ENCODE measurements at regions not wholly inside any gene's neighbourhood (a gene's known extent, or its start where the extent isn't known, plus 50 kb on each side); places are given as distances from the start of the nearest gene placed in this dataset.

DNA sequence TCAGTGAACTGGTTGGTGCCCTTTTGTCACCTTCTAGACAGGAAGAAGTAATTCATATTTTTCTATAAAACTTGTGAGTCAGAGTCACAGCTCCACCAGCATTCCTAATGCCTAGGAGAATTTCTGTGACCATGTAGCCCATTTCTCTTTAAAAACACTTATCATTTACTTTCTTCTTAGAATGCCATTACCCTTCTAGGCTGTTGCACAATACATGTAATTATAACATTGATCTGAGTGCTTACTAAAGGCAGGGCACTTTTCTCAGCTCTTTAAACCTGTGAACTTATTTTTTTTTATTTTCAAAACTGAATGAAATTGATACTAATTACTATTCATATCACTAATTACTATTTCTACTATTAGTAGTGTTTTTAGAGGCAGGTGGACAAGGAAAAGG is 373.7 kb downstream of the TLE4 start:
- no peak overlapping the region for H3K9ac ChIP-seq (ENCODE audit: low read depth, low read length, poor library complexity, severe bottlenecking)
- no peaks in the 10 kb centered on the region for H3K27me3 ChIP-seq (ENCODE audit: insufficient read depth, low read length, poor library complexity, severe bottlenecking)
- H3K9me3 ChIP-seq (ENCODE audit: insufficient read depth, low read depth, low read length): no peaks in the 10 kb centered on the region
- TF ChIP-seq, protein P1, sequence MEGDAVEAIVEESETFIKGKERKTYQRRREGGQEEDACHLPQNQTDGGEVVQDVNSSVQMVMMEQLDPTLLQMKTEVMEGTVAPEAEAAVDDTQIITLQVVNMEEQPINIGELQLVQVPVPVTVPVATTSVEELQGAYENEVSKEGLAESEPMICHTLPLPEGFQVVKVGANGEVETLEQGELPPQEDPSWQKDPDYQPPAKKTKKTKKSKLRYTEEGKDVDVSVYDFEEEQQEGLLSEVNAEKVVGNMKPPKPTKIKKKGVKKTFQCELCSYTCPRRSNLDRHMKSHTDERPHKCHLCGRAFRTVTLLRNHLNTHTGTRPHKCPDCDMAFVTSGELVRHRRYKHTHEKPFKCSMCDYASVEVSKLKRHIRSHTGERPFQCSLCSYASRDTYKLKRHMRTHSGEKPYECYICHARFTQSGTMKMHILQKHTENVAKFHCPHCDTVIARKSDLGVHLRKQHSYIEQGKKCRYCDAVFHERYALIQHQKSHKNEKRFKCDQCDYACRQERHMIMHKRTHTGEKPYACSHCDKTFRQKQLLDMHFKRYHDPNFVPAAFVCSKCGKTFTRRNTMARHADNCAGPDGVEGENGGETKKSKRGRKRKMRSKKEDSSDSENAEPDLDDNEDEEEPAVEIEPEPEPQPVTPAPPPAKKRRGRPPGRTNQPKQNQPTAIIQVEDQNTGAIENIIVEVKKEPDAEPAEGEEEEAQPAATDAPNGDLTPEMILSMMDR (conservative IDR thresholded peaks at IDR 0.05; ENCODE audit: low read length): no peak
- no peak for TF ChIP-seq EZH2phosphoT487 (IDR thresholded peaks at IDR 0.05; ENCODE audit: borderline replicate concordance)
- no peaks in the 10 kb centered on the region for H4K20me1 ChIP-seq (ENCODE audit: insufficient read depth, low read length, poor library complexity, severe bottlenecking)
- no peaks in the 10 kb centered on the region for H3K79me2 ChIP-seq (ENCODE audit: insufficient read depth, low read length)
- H3K4me1 ChIP-seq (ENCODE audit: insufficient read depth, low read length, poor library complexity, severe bottlenecking): peaks cover 17% of the 10 kb centered on the region
- no peaks in the 10 kb centered on the region for H3K9me2 ChIP-seq (replicated peaks; ENCODE audit: low read depth, low read length)
- no peaks in the 10 kb centered on the region for H3F3A ChIP-seq (ENCODE audit: low read depth)
- H3K4me2 ChIP-seq (ENCODE audit: low read depth, low read length, poor library complexity, severe bottlenecking): no peak overlapping the region
- no peak overlapping the region for H3K4me3 ChIP-seq (ENCODE audit: low read length, poor library complexity, severe bottlenecking)
- H2AFZ ChIP-seq (ENCODE audit: low read length): no peak overlapping the region
- no peaks in the 10 kb centered on the region for H3K36me3 ChIP-seq (ENCODE audit: insufficient read depth, low read length)

DNA sequence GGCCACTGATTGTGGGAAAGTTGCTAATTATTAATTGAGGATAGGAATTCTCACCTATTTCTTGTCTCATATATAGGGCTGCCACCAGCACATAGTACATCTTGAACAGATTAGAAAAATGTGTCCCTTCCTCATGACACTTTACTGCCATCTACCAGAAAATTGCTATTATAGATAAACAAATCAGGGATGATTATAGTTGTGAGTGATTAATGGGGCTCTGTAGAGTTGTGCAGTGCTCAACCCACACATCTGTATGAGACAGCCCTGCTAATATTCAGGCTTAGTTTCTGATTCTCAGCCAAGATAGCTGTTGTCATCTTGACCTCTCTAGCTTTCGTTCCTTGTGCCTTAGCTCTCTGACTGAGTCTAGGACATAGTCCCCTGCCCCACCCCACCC is 373.3 kb downstream of the TLE4 start:
- H3K4me3 ChIP-seq (ENCODE audit: low read length, poor library complexity, severe bottlenecking): no peak overlapping the region
- no peaks in the 10 kb centered on the region for H3K79me2 ChIP-seq (ENCODE audit: insufficient read depth, low read length)
- no peak overlapping the region for H3K9ac ChIP-seq (ENCODE audit: low read depth, low read length, poor library complexity, severe bottlenecking)
- TF ChIP-seq EZH2phosphoT487 (IDR thresholded peaks at IDR 0.05; ENCODE audit: borderline replicate concordance): no peak
- TF ChIP-seq, protein P1 (conservative IDR thresholded peaks at IDR 0.05; ENCODE audit: low read length): peak; percentile 50
- no peak overlapping the region for H2AFZ ChIP-seq (ENCODE audit: low read length)
- no peaks in the 10 kb centered on the region for H3K9me2 ChIP-seq (replicated peaks; ENCODE audit: low read depth, low read length)
- H3F3A ChIP-seq (ENCODE audit: low read depth): no peaks in the 10 kb centered on the region
- no peaks in the 10 kb centered on the region for H3K36me3 ChIP-seq (ENCODE audit: insufficient read depth, low read length)
- no peaks in the 10 kb centered on the region for H4K20me1 ChIP-seq (ENCODE audit: insufficient read depth, low read length, poor library complexity, severe bottlenecking)
- H3K4me1 ChIP-seq (ENCODE audit: insufficient read depth, low read length, poor library complexity, severe bottlenecking): peaks cover 20% of the 10 kb centered on the region
- H3K4me2 ChIP-seq (ENCODE audit: low read depth, low read length, poor library complexity, severe bottlenecking): no peak overlapping the region
- no peaks in the 10 kb centered on the region for H3K27me3 ChIP-seq (ENCODE audit: insufficient read depth, low read length, poor library complexity, severe bottlenecking)
- H3K9me3 ChIP-seq (ENCODE audit: insufficient read depth, low read depth, low read length): no peaks in the 10 kb centered on the region

DNA sequence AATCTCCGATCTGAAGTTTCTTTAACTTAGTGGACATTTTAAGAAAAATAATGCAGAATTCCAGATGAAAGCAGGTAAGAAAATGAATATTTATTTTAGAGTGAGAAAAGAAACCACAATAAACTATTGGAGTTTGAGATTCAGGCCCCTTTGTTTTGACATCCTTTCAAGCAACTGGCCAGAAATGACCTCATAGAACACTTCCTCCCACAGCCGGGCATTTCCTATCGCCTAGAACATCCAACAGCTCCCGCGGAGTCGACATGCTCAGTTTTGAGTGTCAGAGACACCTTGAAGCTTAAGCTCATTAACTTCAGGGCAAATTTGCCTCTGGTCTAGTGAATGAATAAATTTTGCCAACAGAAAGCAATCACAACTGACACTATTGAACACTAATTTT is 369.2 kb downstream of the TLE4 start:
- H3K4me3 ChIP-seq (ENCODE audit: low read length, poor library complexity, severe bottlenecking): no peak overlapping the region
- H3K79me2 ChIP-seq (ENCODE audit: insufficient read depth, low read length): no peaks in the 10 kb centered on the region
- no peaks in the 10 kb centered on the region for H3K9me3 ChIP-seq (ENCODE audit: insufficient read depth, low read depth, low read length)
- no peak overlapping the region for H3K9ac ChIP-seq (ENCODE audit: low read depth, low read length, poor library complexity, severe bottlenecking)
- no peaks in the 10 kb centered on the region for H4K20me1 ChIP-seq (ENCODE audit: insufficient read depth, low read length, poor library complexity, severe bottlenecking)
- H3K27me3 ChIP-seq (ENCODE audit: insufficient read depth, low read length, poor library complexity, severe bottlenecking): no peaks in the 10 kb centered on the region
- peaks cover 27% of the 10 kb centered on the region for H3K4me1 ChIP-seq (ENCODE audit: insufficient read depth, low read length, poor library complexity, severe bottlenecking)
- H3K36me3 ChIP-seq (ENCODE audit: insufficient read depth, low read length): no peaks in the 10 kb centered on the region
- H3F3A ChIP-seq (ENCODE audit: low read depth): no peaks in the 10 kb centered on the region
- H2AFZ ChIP-seq (ENCODE audit: low read length): no peak overlapping the region
- no peaks in the 10 kb centered on the region for H3K9me2 ChIP-seq (replicated peaks; ENCODE audit: low read depth, low read length)
- TF ChIP-seq EZH2phosphoT487 (IDR thresholded peaks at IDR 0.05; ENCODE audit: borderline replicate concordance): no peak
- TF ChIP-seq, protein P1 (conservative IDR thresholded peaks at IDR 0.05; ENCODE audit: low read length): no peak
- H3K4me2 ChIP-seq (ENCODE audit: low read depth, low read length, poor library complexity, severe bottlenecking): no peak overlapping the region

Data from Loucy (cell line).